IMR-90 (cell line): ENCODE measurements at regions not wholly inside any gene's neighbourhood (a gene's known extent, or its start where the extent isn't known, plus 50 kb on each side); places are given as distances from the start of the nearest gene placed in this dataset.

ENCODE experiments used
- CTCF ChIP-seq: conservative IDR thresholded peaks from 2 replicates; pipeline ENCODE4 v1.5.1; 2012; ENCODE audit warnings: mild to moderate bottlenecking, low read depth, low read length, improper control_type of control experiment
- MXI1 ChIP-seq: IDR thresholded peaks from 2 replicates; pipeline ENCODE4 v1.6.1; 2012; ENCODE audit warnings: low read depth, mild to moderate bottlenecking, low read length, moderate library complexity, borderline replicate concordance
- POLR2A ChIP-seq: IDR thresholded peaks from 2 replicates; pipeline ENCODE4 v1.6.1; 2012; ENCODE audit warnings: mild to moderate bottlenecking, low read depth, low read length
- RAD21 ChIP-seq: IDR thresholded peaks from 2 replicates; pipeline ENCODE4 v1.6.1; 2012; ENCODE audit warnings: low read length, improper control_type of control experiment
- SMC3 ChIP-seq: fragments of 150-350 bp; IDR thresholded peaks from 2 replicates; pipeline ENCODE4 v1.6.1; 2016; ENCODE audit warnings: low read depth, mild to moderate bottlenecking, antibody characterized with exemption, low read length, moderate library complexity

GRCh38 chr20:39993742-39994141, 695.3 kb downstream of the MAFB start:
- no peak for TF ChIP-seq RAD21
- TF ChIP-seq CTCF: no peak
- TF ChIP-seq SMC3: no peak
- no peak for TF ChIP-seq MXI1
- TF ChIP-seq POLR2A: no peak
